ENCODE measurements at regions not wholly inside any gene's neighbourhood (a gene's known extent, or its start where the extent isn't known, plus 50 kb on each side); places are given as distances from the start of the nearest gene placed in this dataset.

GRCh38 chr10:28425422-28425821 is 107.5 kb upstream of the WAC start:
- TF ChIP-seq AHDC1 (CRISPR knock-in tag; IDR thresholded peaks at IDR 0.05; ENCODE audit: borderline replicate concordance) (no peak), HCFC1 (IDR thresholded peaks at IDR 0.05; ENCODE audit: low read depth, low read length) (no peak), HOMEZ (CRISPR knock-in tag; IDR thresholded peaks at IDR 0.05; ENCODE audit: low read depth) (no peak)

Measured in HepG2 (cell line).